Activated CD8-positive, alpha-beta T cell treated with anti-CD3 and anti-CD28 coated beads for 36 hours (primary cell): ENCODE measurements at regions not wholly inside any gene's neighbourhood (a gene's known extent, or its start where the extent isn't known, plus 50 kb on each side); places are given as distances from the start of the nearest gene placed in this dataset.

ENCODE experiments used
- ATAC-seq: fragments of 200-7000 bp; cut with Tn5 transposase; one replicate; pipeline ENCODE4 v1.10.0; 2021; ENCODE audit warnings: mild to moderate bottlenecking, moderate library complexity
- CTCF ChIA-PET: fragments of 350-600 bp; sonication (Branson Sonifier 250); formaldehyde crosslinking; loops from one replicate; lab custom pipeline; 2021; ENCODE audit warnings: antibody characterized with exemption; lab: Charles Lee
- POLR2A ChIA-PET: fragments of 350-600 bp; sonication (Branson Sonifier 250); formaldehyde crosslinking; loops from one replicate; lab custom pipeline; 2021; ENCODE audit warnings: antibody characterized with exemption; lab: Charles Lee
- DNase-seq: peaks from one replicate; pipeline ENCODE4 v3.0.0-alpha.2; 2020
- H3K27ac Mint-ChIP-seq: one replicate; pipeline ENCODE4 v1.8.0; 2021; ENCODE audit warnings: mild to moderate bottlenecking, mixed read lengths
- H3K27me3 Mint-ChIP-seq: one replicate; pipeline ENCODE4 v1.8.0; 2021; ENCODE audit warnings: mixed read lengths
- H3K36me3 Mint-ChIP-seq: one replicate; pipeline ENCODE4 v1.8.0; 2021; ENCODE audit warnings: low read depth, mixed read lengths
- H3K4me1 Mint-ChIP-seq: one replicate; pipeline ENCODE4 v1.8.0; 2021; ENCODE audit warnings: low read depth, mixed read lengths
- H3K4me3 Mint-ChIP-seq: one replicate; pipeline ENCODE4 v1.8.0; 2021; ENCODE audit warnings: mild to moderate bottlenecking, moderate library complexity, mixed read lengths
- H3K9me3 Mint-ChIP-seq: one replicate; pipeline ENCODE4 v1.8.0; 2021; ENCODE audit warnings: mixed read lengths
- intact Hi-C: fragments of 100-400 bp; cut with micrococcal nuclease; formaldehyde crosslinking; loops from one replicate; pipeline ENCODE4 v1.10.0; 2022
- TF ChIP-seq, protein P1 (sequence below): fragments of 200-600 bp; IDR thresholded peaks from one replicate; pipeline ENCODE4 v1.8.0; 2022; ENCODE audit warnings: antibody characterized with exemption, mild to moderate bottlenecking

DNA sequence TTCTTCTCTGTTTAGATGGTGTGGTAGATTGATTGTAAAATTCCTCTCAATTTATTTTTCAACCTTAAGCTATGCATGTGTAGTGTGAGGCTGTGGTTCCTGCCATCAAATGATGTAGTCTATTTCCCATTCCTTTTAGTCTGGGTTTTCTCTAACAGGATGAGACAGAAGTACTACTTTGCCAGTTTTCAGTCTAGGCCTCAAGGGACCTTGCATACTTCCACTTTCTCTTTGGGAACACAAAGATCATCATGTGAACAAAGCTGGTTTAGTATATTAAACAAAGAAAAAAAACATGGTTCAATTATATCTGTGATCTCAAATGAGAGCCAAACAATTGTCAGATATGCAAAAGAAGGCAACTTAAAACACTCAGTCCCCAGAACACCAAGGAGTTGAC, 1284.0 kb downstream of the RAPGEF2 start:
- no peaks in the 10 kb centered on the region for H3K27me3 Mint-ChIP-seq
- no peak for DNase-seq
- H3K27ac Mint-ChIP-seq: no peak overlapping the region
- no peak overlapping the region for H3K4me3 Mint-ChIP-seq
- ATAC-seq: no peak
- H3K4me1 Mint-ChIP-seq: no peaks in the 10 kb centered on the region
- POLR2A ChIA-PET: no interaction called here
- no peaks in the 10 kb centered on the region for H3K36me3 Mint-ChIP-seq
- intact Hi-C loops: no loop called here
- CTCF ChIA-PET: no interaction called here
- peaks cover 15% of the 10 kb centered on the region for H3K9me3 Mint-ChIP-seq
- TF ChIP-seq, protein P1, sequence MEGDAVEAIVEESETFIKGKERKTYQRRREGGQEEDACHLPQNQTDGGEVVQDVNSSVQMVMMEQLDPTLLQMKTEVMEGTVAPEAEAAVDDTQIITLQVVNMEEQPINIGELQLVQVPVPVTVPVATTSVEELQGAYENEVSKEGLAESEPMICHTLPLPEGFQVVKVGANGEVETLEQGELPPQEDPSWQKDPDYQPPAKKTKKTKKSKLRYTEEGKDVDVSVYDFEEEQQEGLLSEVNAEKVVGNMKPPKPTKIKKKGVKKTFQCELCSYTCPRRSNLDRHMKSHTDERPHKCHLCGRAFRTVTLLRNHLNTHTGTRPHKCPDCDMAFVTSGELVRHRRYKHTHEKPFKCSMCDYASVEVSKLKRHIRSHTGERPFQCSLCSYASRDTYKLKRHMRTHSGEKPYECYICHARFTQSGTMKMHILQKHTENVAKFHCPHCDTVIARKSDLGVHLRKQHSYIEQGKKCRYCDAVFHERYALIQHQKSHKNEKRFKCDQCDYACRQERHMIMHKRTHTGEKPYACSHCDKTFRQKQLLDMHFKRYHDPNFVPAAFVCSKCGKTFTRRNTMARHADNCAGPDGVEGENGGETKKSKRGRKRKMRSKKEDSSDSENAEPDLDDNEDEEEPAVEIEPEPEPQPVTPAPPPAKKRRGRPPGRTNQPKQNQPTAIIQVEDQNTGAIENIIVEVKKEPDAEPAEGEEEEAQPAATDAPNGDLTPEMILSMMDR: no peak

DNA sequence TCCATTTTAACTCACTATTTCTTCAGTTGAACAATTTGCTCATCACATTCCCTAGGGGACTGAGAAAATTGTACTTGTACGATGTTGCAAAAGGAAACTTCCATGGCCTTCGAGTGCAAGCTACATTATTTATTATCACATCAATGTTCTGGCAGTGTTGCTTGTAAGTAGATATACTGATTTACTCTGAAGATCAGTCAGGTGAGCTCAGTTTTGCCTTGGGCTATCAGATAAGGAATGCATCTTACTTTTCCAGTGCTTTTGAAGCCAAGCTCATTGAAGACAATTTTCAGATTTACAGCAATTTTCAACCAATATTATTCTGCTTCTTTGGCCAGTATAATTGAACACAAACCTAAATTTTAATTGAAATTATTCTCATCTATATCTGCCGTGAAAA, 1296.9 kb downstream of the RAPGEF2 start:
- DNase-seq (no peak), ATAC-seq (no peak)
- Mint-ChIP-seq H3K27me3 (no peaks in the 10 kb centered on the region), H3K9me3 (peaks cover 8% of the 10 kb centered on the region), H3K4me1 (no peaks in the 10 kb centered on the region), H3K27ac (no peak overlapping the region), H3K4me3 (no peak overlapping the region), H3K36me3 (no peaks in the 10 kb centered on the region)
- POLR2A ChIA-PET: no interaction called here
- intact Hi-C loops: no loop called here
- CTCF ChIA-PET: no interaction called here
- TF ChIP-seq, protein P1: no peak

DNA sequence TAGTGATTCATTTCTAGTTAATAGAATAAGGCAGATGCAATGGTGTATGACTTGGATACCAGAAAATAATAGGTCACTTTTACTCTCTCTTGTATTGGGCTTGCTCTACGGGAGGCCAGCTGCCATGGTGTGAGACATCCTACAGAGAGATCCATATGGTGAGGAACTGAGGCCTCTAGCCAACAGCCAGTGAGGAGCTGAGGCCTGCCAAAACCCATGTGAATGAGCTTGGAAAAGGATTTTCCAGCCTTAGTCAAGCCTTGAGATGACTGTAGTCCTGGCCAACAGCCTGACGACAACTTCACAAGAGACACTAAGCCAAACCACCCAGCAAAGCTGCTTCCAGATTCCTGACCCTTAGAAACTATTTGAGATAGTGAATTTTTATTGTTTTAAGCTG, 1300.2 kb downstream of the RAPGEF2 start:
- ChIA-PET POLR2A (no interaction called here), CTCF (no interaction called here)
- intact Hi-C loops: no loop called here

DNA sequence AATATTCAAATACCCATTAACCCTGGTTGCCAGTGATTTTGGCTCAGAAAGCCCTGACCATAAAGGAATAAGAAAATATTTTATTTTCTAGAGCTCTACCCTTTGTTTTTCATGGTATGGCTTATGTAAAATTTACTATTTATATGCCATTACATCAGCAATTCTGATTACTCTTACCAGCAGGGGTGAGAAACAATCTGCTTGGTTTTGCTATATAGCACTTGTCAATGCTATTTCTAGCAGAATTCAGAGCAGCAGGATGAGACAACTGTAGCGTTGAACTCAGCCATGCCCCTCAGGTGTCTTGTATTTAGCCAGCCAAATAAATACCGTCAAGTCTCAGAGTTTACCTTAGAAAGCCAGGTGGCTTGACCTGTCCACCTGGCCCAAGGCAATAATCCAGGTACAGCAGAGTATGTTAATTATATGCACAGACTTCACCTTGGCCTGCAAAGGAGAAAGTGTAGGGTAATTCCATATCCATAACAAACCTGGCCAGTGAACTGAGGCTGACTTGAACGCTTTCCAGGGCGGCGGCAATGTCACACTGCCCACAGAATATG, 1303.5 kb downstream of the RAPGEF2 start:
- CTCF ChIA-PET: no interaction called here
- peaks cover 7% of the 10 kb centered on the region for H3K9me3 Mint-ChIP-seq
- no peak overlapping the region for H3K4me3 Mint-ChIP-seq
- ATAC-seq: no peak
- no peaks in the 10 kb centered on the region for H3K36me3 Mint-ChIP-seq
- POLR2A ChIA-PET: no interaction called here
- no peaks in the 10 kb centered on the region for H3K4me1 Mint-ChIP-seq
- TF ChIP-seq, protein P1: no peak
- no peaks in the 10 kb centered on the region for H3K27me3 Mint-ChIP-seq
- DNase-seq: no peak
- intact Hi-C loops: no loop called here
- H3K27ac Mint-ChIP-seq: no peak overlapping the region

More for the DNA sequence above, 1300.2 kb downstream of the RAPGEF2 start:
- H3K27ac Mint-ChIP-seq: no peak overlapping the region
- no peak overlapping the region for H3K4me3 Mint-ChIP-seq
- no peaks in the 10 kb centered on the region for H3K36me3 Mint-ChIP-seq
- H3K27me3 Mint-ChIP-seq: no peaks in the 10 kb centered on the region
- ATAC-seq (no peak), DNase-seq (no peak)
- TF ChIP-seq, protein P1: no peak
- peaks cover 2% of the 10 kb centered on the region for H3K9me3 Mint-ChIP-seq
- no peaks in the 10 kb centered on the region for H3K4me1 Mint-ChIP-seq

DNA sequence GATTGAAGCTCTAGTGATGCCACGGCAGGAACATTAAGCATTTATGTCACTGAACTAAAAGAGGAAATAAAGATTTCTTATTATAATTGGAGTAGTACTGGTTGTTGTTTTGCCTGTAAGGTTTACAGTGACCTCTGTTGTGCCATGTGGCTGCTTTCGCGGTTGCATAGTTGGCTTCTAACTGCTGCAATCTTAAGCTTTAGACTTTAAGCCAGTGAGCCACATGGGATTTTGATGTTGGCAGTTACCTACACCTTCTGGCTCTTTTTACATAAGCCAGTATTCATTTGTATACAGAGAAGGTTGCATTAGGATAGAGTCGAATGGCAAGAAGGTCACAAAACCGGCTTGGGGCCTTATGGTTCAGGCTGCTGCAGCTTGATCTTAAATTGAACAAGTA, 1311.6 kb downstream of the RAPGEF2 start:
- POLR2A ChIA-PET: no interaction called here
- ATAC-seq (no peak), DNase-seq (no peak)
- H3K27ac Mint-ChIP-seq: no peak overlapping the region
- TF ChIP-seq, protein P1: no peak
- H3K9me3 Mint-ChIP-seq: peaks cover 8% of the 10 kb centered on the region
- H3K36me3 Mint-ChIP-seq: no peaks in the 10 kb centered on the region
- H3K4me1 Mint-ChIP-seq: no peaks in the 10 kb centered on the region
- CTCF ChIA-PET: no interaction called here
- intact Hi-C loops: no loop called here
- no peaks in the 10 kb centered on the region for H3K27me3 Mint-ChIP-seq
- H3K4me3 Mint-ChIP-seq: no peak overlapping the region
